ENCODE measurements at regions not wholly inside any gene's neighbourhood (a gene's known extent, or its start where the extent isn't known, plus 50 kb on each side); places are given as distances from the start of the nearest gene placed in this dataset.
"Not testable (repeated sequence)": the region's sequence is repeated elsewhere in the genome, so short reads cannot be mapped to it uniquely, and the experiment has no call there.

DNA sequence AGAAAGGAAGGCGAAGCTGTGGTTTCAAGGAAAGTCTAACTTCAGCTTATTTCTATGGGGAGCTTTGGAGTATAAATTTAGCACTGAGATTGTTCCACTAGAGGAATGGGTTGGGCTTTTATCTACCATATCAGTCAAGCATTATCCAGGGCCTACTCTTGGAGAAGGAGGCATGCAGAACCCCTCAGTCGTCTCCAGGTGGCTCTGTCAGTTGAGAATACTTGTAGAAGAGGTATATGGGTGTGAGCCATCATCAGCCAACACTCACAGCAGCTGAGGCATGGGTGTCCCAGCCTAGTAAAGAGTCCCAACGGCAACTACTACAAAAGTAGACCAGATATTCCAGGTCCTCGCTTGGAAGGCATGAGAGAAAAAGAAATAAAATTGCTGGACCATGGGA is 548.5 kb upstream of the GRAMD2B start:
- DNase-seq, result no peak

DNA sequence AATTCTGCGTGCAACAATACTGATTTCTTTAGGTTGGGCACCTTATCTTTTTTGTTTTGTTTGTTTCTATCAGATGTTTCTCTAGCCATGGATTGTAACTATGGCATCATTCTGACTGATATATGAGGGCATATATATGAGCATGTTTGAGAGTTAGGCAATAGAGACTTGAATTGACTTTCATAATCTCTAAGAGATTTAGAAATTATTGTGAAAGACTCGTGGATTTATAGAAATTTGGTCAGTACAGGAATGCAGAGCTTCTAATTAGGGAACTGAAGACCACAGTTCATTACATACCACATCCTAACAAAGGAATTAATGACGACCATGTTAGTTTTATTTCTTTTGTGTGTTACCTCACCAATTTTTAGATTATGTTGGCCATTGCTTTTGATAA is 546.0 kb upstream of the GRAMD2B start:
- no peak for DNase-seq

- DNase-seq, result no peak
These were observed 541.1 kb upstream of the GRAMD2B start for GRCh38 chr5:125882061-125882460.

DNA sequence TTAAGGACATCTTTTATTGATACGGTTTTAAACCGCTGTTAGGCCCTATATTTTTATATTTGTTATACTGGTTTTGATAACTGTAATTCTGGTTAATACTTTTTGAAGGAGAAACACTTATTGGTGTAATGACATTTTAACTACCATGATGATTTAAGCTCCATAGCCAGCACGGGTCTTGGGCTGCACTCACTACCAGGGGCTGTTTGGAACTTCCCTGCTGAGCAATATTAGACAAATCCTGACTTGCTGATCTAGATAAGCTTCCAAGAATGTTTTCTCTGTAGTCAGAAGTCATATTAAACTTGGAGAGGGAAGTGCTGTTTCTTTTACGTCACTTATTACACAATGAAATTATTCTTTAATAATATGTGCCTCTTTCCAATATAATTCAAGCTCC is 540.0 kb upstream of the GRAMD2B start:
- DNase-seq, result no peak

DNA sequence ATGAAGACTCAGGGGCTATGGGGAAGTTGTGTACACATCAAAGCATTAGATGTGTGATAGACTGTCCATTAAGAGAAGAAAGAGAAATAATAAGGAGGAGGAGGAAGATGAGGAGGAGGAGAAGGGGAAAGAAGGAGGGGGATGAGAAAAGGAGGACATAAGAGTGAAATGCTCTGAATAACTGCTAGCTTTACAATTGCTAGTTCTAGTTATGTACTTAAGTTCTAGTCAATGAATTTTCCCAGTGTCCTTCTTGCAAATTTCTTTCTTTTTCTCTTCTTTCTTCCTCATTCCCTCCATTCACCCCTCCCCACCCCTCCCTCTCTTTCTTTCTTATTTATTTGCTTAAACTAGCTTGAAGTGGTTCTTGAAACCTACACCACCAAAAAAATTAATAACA is 534.9 kb upstream of the GRAMD2B start:
- DNase-seq, result no peak

- DNase-seq, result peak; percentile 19
These were observed 532.7 kb upstream of the GRAMD2B start for GRCh38 chr5:125890511-125890931.

DNA sequence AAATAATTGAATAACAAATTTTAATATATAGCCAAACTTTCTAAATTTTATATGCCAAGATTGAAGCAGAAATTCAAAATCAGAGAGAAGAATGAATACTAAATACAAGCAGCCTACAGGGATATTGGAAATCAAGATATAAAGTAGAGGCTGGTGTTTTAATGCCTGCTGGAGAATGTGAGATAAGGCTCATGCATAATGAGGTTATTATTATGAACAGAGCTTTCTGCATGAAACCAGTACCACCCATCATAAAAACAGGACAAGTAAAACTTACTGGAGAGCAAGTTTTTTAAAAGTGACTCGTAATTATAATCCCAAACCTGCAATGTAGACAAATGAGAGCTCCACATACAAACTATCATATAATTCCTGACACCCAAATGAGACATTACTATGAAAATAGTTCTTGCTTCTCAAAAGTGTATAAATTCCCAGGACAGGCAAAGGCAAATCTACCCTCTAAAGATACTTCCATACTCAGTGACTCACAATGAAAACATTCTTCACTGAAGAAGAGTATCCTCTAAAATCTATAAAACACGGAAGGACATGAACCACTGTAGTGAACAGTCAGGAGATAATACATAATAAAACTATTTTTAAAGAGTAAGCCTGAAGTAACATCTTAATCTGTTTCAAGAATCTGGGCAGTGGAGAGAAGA is 532.0 kb upstream of the GRAMD2B start:
- DNase-seq, result no peak

DNA sequence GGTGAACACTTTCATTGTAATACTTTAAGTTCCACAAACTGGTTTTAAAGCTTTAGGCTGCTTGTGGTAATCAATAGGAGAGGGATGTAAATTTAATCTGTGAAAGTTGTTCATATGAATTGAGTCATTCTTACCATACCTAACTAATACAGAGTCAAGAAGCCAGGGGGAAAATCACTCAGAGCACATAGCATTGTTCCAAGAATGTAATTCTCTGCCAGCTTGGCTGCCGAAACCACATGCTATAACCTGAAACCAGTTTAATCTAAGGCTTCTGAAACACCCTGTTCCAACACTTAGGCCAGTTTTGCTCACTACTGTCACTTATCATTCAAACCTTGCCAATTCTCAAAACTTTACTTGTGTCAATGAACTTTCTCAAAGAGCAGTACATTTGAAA is 528.8 kb upstream of the GRAMD2B start:
- DNase-seq, result peak; percentile 25

DNA sequence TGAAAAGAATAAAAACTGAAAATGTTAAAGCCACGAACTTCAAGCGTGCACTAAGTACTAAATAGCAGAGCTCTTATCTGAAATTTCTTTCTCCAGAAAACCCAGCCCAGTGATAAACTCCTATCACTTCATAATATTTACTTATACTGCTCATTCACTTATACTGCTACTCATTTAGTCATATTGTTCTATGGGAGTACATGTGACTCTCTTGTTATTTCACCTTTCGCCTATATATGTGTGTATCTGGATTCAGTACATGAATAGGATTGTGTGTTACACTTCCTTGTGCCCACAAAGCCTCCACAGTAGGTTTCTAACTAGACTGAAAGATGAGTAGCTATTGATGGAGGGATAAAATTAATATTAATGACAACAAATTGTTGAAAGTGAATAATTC is 526.8 kb upstream of the GRAMD2B start:
- no peak for DNase-seq

- no peak for DNase-seq
These were observed 526.1 kb upstream of the GRAMD2B start for GRCh38 chr5:125897089-125897488.

- DNase-seq, result no peak
These were observed 524.3 kb upstream of the GRAMD2B start for GRCh38 chr5:125898851-125899405.

GRCh38 chr5:125912028-125912427 is 511.2 kb upstream of the GRAMD2B start:
- DNase-seq, result no peak

DNA sequence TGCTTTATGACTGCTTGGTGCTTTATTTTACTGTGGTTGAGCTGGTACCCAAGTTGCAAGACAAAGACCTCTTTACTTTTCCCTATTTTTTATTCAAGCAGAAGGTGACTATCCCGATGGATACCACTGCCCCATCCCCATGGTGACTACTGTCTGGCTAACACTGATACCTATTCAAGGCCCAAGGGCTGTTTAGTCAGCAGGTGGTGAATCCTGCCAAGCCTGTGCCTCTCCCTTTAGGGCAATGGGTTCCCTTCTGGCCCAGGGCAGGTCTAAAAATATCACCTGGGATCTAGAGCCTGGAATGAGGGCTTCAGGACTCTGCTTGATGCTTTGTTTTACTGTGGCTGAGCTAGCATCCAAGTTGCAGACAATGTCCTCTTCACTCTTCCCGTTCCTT is 510.0 kb upstream of the GRAMD2B start:
- DNase-seq, result no peak

DNA sequence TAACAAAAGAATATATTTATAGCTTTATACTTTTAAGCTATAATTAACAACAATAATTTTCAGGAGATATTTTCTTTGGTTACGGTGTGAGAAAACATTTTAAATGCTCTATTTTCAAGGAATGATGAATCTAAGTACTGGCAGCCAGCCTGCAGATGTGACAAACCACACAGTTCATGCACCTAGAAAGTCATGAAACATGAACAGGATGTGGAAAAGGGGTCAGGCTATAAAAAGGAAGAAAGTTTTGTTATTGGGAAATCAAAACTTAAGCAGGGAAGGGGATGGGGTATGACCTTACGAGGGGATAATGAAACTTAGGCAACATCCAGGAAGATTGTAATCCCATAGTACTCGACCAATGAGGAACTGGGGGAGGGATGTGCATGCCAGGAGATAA is 508.7 kb upstream of the GRAMD2B start:
- no peak for DNase-seq

- DNase-seq, result not testable (repeated sequence)
These were observed 499.3 kb upstream of the GRAMD2B start for GRCh38 chr5:125923958-125924357.

DNA sequence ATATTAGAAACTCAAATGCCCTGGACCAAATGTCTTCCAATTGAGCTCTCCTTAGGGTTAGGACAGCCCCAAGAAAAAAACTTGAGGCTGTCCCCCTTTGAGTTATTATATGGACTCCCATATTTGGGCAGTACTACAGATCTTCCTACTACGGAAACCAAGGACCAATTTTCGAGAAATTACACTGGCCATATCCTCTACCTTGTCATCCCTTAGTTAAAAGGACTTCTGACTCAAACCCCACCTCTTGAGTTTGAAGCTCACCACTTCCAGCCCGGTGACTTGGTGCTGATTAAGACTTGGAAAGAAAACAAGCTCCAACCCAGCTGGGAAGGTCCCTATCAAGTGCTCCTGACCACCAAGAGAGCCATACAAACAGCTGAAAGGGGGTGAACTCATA is 497.0 kb upstream of the GRAMD2B start:
- DNase-seq, result no peak

DNA sequence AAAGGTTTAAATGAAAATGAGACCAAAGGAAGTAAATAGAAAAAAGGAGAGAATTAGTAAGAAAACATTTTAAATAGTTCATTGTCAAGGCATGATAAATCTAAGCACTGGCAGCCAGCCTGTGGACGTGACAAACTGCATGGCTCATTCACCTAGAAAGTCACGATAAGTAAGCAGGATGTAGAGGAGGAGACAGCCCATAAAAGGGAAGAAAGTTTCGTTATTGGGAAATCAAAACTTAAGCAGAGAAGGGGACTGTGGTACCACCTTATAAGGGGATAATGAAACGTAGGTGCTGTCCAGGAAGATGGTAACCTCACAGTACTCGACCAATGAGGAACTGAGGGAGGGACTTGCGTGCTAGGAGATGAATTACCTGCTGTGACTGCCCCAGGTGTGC is 494.5 kb upstream of the GRAMD2B start:
- DNase-seq, result no peak

DNA sequence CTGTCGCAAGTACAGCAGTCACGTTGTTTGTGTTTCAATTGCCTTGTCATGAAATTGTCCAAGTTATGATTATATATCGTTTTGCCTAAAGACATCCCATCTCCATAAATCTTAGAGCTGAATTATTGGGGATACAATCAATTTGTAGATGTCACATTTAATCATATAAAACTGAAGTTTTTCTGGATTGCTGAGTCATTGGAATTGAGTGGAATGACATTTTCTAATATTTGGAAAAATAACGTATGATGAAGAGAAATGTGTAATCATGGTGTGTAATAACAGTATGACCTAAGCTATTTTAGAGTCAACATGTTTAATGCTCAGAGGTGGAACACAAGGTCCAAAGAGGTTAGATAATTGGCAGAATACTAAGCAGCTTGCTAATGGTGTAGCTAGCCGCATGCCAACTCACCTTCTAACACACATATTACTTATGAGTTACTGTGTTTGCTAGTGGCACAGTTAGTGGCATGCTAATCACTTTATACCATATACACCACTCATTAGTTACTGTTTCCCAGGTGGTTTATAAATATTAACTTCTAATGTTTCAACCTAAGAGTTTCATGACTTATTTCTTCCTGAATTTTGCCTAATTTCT is 473.1 kb upstream of the GRAMD2B start:
- DNase-seq, result no peak

GRCh38 chr5:125961150-125961549 is 462.1 kb upstream of the GRAMD2B start:
- no peak for DNase-seq

DNA sequence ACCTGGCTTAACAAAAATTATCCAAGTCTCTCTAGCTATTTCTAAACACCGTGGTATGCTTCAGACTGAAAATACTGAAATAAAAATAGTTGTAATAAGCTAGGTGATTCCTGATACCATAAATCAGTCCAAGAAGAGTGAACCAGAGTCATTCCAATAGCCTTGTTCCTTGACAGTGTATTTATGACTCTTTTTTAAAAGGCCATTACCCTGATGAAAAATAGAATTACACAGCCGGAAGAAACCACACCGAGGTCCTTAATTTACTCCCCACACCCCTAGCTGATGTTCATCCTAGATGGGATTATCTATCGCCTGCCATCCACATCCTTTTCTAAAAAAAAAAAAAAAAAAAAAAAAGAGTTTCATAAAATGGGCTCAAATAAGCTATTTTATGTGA is 457.6 kb upstream of the GRAMD2B start:
- DNase-seq, result no peak

DNA sequence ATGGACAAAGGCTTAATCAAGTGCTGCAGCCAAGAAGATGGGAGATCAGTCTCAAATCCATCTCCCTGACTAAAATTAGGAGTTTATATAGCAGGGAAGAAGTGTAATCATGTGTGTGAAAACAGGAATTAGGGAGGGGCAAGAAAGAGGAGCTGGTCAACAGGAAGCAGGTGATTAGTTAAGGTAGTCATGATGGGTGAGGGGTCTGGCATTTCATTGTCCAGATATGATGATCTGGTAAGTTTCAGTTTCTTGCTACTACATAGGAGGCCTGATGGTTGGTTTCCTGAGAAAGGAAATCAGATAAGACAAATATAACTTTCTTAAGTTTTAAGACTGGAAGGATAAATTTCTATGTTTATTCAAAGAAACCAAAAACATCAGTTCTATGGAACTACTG is 455.6 kb upstream of the GRAMD2B start:
- no peak for DNase-seq

DNA sequence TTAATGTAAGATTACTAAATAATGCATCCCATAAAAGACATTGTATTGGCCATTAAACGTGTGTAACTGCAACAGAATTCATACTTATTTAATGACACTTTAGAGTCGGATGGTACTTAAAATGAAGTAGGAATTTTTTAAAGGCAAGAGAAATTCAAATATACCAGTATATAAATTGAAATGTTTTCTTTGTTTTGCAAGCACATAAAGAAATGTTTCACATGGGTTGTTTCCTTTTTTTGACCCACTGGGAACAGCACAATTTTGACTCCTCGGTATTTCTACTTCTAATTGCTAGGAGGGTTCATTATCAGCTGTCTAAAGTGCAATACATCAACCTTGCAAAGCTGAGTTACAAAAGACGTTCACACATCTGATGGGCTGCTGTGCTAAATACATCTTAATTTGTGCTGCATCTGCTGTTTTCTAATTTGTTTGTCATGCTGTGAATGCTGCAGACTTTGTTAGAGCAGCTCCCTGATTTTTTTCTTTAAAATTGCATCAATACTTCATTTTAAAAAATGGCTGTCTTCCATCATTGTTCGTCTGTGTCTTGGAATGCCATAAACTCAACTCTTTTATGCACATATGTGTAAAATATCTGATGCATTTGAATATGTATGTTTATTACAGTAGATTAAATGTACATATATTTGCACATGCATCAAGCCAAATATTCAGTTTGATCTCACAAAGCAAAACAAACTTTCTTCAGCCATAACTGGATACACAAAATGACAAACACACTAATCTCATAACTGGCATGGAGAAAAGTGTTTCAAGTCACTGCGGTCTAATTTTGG is 454.0 kb upstream of the GRAMD2B start:
- DNase-seq, result no peak

DNA sequence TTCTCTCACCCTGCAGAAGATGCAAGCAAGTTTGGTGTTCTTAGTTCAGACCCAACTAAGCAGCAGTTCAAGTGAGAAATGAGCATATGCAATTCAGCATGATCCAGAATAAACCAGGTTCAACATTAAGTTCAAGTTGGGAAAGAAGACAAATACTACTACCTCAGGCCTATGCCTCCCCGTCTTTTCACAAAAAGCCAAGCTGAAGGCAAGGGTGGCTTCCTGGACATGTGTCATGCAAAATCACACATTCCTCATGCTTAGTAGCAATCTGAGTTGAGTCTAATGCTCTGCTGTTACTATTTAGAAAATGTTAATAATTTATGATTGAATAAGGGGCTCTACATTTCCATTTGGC is 453.4 kb upstream of the GRAMD2B start:
- DNase-seq, result no peak

Measured in tongue (tissue), 1 donor.